GM23338 (cell line): ENCODE measurements at regions not wholly inside any gene's neighbourhood (a gene's known extent, or its start where the extent isn't known, plus 50 kb on each side); places are given as distances from the start of the nearest gene placed in this dataset.

Experiments used
- ATAC-seq: fragments of 200-7000 bp; cut with Tn5 transposase; 3 replicates; pipeline ENCODE4 v1.9.1; 2020
- DNase-seq: peaks from one replicate; pipeline ENCODE4 v3.0.0-alpha.2; 2015; ENCODE audit warnings: low spot score
- H2AFZ ChIP-seq: fragments of 200-600 bp; sonication (generic); 2 replicates; pipeline ENCODE4 v1.8.0; 2016; ENCODE audit warnings: antibody characterized with exemption, mild to moderate bottlenecking, moderate library complexity
- H3F3A ChIP-seq: fragments of 200-600 bp; sonication (generic); replicated peaks from 2 replicates; pipeline ENCODE4 v1.8.0; 2017; ENCODE audit warnings: antibody characterized with exemption, mixed run types, low read depth
- H3K27ac ChIP-seq: fragments of 200-600 bp; sonication (generic); 2 replicates; pipeline ENCODE4 v1.6.1; 2016; ENCODE audit warnings: low read depth
- H3K27me3 ChIP-seq: fragments of 200-600 bp; sonication (generic); 2 replicates; pipeline ENCODE4 v1.8.0; 2016; ENCODE audit warnings: mild to moderate bottlenecking, mixed run types, moderate library complexity; ENCODE audit not compliant: insufficient read depth
- H3K36me3 ChIP-seq: fragments of 200-600 bp; sonication (generic); 2 replicates; pipeline ENCODE4 v1.8.0; 2016; ENCODE audit warnings: mild to moderate bottlenecking; ENCODE audit not compliant: insufficient read depth
- H3K4me1 ChIP-seq: fragments of 200-600 bp; sonication (generic); 2 replicates; pipeline ENCODE4 v1.8.0; 2016; ENCODE audit warnings: mild to moderate bottlenecking, moderate library complexity; ENCODE audit not compliant: insufficient read depth
- H3K4me2 ChIP-seq: fragments of 200-600 bp; sonication (generic); 2 replicates; pipeline ENCODE4 v1.7.1; 2017; ENCODE audit warnings: mixed run types
- H3K4me3 ChIP-seq: fragments of 200-600 bp; sonication (generic); 2 replicates; pipeline ENCODE4 v1.6.1; 2016; ENCODE audit warnings: mixed run types
- H3K79me2 ChIP-seq: fragments of 200-600 bp; sonication (generic); replicated peaks from 2 replicates; pipeline ENCODE4 v1.8.0; 2017; ENCODE audit warnings: mild to moderate bottlenecking; ENCODE audit not compliant: insufficient read depth
- H3K9me2 ChIP-seq: fragments of 200-600 bp; sonication (generic); 2 replicates; pipeline ENCODE4 v1.8.0; 2017; ENCODE audit not compliant: insufficient read depth
- H4K20me1 ChIP-seq: fragments of 200-600 bp; sonication (generic); replicated peaks from 2 replicates; pipeline ENCODE4 v1.8.0; 2017; ENCODE audit warnings: mild to moderate bottlenecking; ENCODE audit not compliant: insufficient read depth
- H3K27ac Mint-ChIP-seq: 2 replicates; pipeline ENCODE4 v1.8.0; 2020; ENCODE audit warnings: inconsistent platforms, mild to moderate bottlenecking, moderate library complexity, mixed read lengths
- H3K27me3 Mint-ChIP-seq: 3 replicates; pipeline ENCODE4 v1.8.0; 2022; ENCODE audit warnings: low read depth, mild to moderate bottlenecking, moderate library complexity, mixed read lengths, inconsistent platforms; ENCODE audit not compliant: insufficient read depth, poor library complexity
- H3K36me3 Mint-ChIP-seq: 3 replicates; pipeline ENCODE4 v1.8.0; 2021; ENCODE audit warnings: low read depth, mild to moderate bottlenecking, inconsistent platforms, moderate library complexity, mixed read lengths
- H3K4me1 Mint-ChIP-seq: 3 replicates; pipeline ENCODE4 v1.8.0; 2020; ENCODE audit warnings: mild to moderate bottlenecking, inconsistent platforms, mixed read lengths
- H3K4me3 Mint-ChIP-seq: 3 replicates; pipeline ENCODE4 v1.8.0; 2021; ENCODE audit warnings: moderate library complexity, mild to moderate bottlenecking, inconsistent platforms, mixed read lengths
- H3K9me3 Mint-ChIP-seq: 3 replicates; pipeline ENCODE4 v1.8.0; 2020; ENCODE audit warnings: moderate library complexity, mild to moderate bottlenecking, inconsistent platforms, mixed read lengths
- CTCF ChIP-seq, 2 experiments: fragments of 200-600 bp in 1 of 2; sonication (generic) in 1 of 2; conservative IDR thresholded peaks; 2 replicates each; pipeline versions ENCODE4 v1.5.1 to v1.6.1; 2016 to 2017; ENCODE audit warnings: antibody characterized with exemption in 2 of 2, low read depth in 2 of 2, mild to moderate bottlenecking in 2 of 2, moderate library complexity in 1 of 2
- ETS1 ChIP-seq: IDR thresholded peaks from 2 replicates; pipeline ENCODE4 v1.6.1; 2016; ENCODE audit warnings: antibody characterized with exemption
- JUNB ChIP-seq: IDR thresholded peaks from one replicate; pipeline ENCODE4 v1.6.1; 2016; ENCODE audit warnings: antibody characterized with exemption; ENCODE audit not compliant: unreplicated experiment
- NANOG ChIP-seq: IDR thresholded peaks from 2 replicates; pipeline ENCODE4 v1.6.1; 2016; ENCODE audit warnings: antibody characterized with exemption, borderline replicate concordance
- POLR2AphosphoS5 ChIP-seq: IDR thresholded peaks from 2 replicates; pipeline ENCODE4 v1.6.1; 2016; ENCODE audit warnings: antibody characterized with exemption, low read depth
- REST ChIP-seq: IDR thresholded peaks from one replicate; pipeline ENCODE4 v1.6.1; 2018; ENCODE audit warnings: antibody characterized with exemption; ENCODE audit not compliant: unreplicated experiment
- STAT1 ChIP-seq: IDR thresholded peaks from one replicate; pipeline ENCODE4 v1.6.1; 2016; ENCODE audit warnings: antibody characterized with exemption; ENCODE audit not compliant: unreplicated experiment
- ZNF114 ChIP-seq: fragments of 250-450 bp; sonication (Bioruptor Pico); IDR thresholded peaks from 2 replicates; pipeline ENCODE4 v1.5.0; 2020; ENCODE audit warnings: mild to moderate bottlenecking, moderate library complexity
- ZNF462 ChIP-seq: fragments of 250-450 bp; sonication (Bioruptor Pico); IDR thresholded peaks from 2 replicates; pipeline ENCODE4 v1.5.0; 2020; ENCODE audit warnings: mild to moderate bottlenecking, moderate library complexity

- no peak for TF ChIP-seq ZNF462 (CRISPR knock-in tag)
- no peak for TF ChIP-seq STAT1
- TF ChIP-seq JUNB, result no peak
These were observed 168.0 kb upstream of the RGMB start (continued) for GRCh38 chr5:98605426-98605825.

DNA sequence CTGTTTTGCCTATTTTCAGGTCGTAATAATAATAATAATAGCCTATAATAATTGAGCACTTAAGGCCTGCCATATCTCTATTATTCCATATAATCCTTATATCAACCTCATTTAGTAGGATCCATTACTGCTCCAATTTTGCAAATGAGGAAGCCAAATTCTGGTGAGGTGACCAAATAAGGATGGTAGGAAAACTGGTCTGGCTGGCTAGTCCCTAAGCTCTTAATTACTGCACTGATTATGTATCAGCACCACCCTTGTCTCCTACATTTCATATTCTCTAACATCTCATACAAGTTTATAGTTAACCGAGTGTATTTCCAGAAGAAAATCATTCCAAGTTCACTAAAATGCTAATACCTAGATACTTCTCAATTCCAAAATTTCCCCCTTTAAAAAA is 166.5 kb upstream of the RGMB start:
- H3K4me3 ChIP-seq, result no peak overlapping the region
- DNase-seq, result no peak
- Mint-ChIP-seq H3K27ac (no peak overlapping the region), H3K9me3 (no peaks in the 10 kb centered on the region), H3K27me3 (peaks cover 6% of the 10 kb centered on the region), H3K36me3 (no peaks in the 10 kb centered on the region), H3K4me1 (peaks cover 3% of the 10 kb centered on the region; the same call in 1 of the 3 replicates), H3K4me3 (no peak overlapping the region)
- H3F3A ChIP-seq, result no peaks in the 10 kb centered on the region
- H2AFZ ChIP-seq, result no peak overlapping the region
- no peak overlapping the region for H3K4me2 ChIP-seq
- no peaks in the 10 kb centered on the region for H3K27me3 ChIP-seq
- no peaks in the 10 kb centered on the region for H3K9me2 ChIP-seq
- H4K20me1 ChIP-seq, result no peaks in the 10 kb centered on the region
- H3K27ac ChIP-seq, result no peak overlapping the region
- no peak for ATAC-seq
- H3K79me2 ChIP-seq, result no peaks in the 10 kb centered on the region
- no peaks in the 10 kb centered on the region for H3K36me3 ChIP-seq
- no peaks in the 10 kb centered on the region for H3K4me1 ChIP-seq
- TF ChIP-seq POLR2AphosphoS5 (no peak), REST (no peak), ZNF114 (CRISPR knock-in tag) (no peak), STAT1 (no peak), NANOG (no peak), ETS1 (no peak), CTCF (conservative IDR thresholded peaks at IDR 0.05; ENCODE audit: low read depth in 2 of 2) (no peak)
